Mammary epithelial cell (primary cell): ENCODE measurements at regions not wholly inside any gene's neighbourhood (a gene's known extent, or its start where the extent isn't known, plus 50 kb on each side); places are given as distances from the start of the nearest gene placed in this dataset.

Experiments used
- CTCF ChIP-seq, 2 donors: IDR thresholded peaks in 1 of 2; conservative IDR thresholded peaks in 1 of 2; 2 replicates each; pipeline ENCODE4 v1.5.1; 2011 to 2012; ENCODE audit warnings: inconsistent platforms in 2 of 2, low read length in 2 of 2, mild to moderate bottlenecking in 2 of 2, control low read depth in 1 of 2, low read depth in 1 of 2; ENCODE audit not compliant: insufficient read depth in 1 of 2; ENCODE audit errors: extremely low read depth in 1 of 2
- EZH2 ChIP-seq: IDR thresholded peaks from 2 replicates; pipeline ENCODE4 v1.6.1; 2012; ENCODE audit warnings: low read length, inconsistent platforms, borderline replicate concordance

GRCh38 chr6:137641474-137642077 is 147.4 kb upstream of the OLIG3 start:
- peak; percentile 68 to 69 for TF ChIP-seq CTCF (conservative IDR thresholded peaks at IDR 0.05 in 1 of 2, IDR thresholded peaks at IDR 0.05 in 1 of 2; ENCODE audit: extremely low read depth in 1 of 2, insufficient read depth in 1 of 2, low read depth in 1 of 2, low read length in 2 of 2)
- no peak for TF ChIP-seq EZH2
